ENCODE measurements at regions not wholly inside any gene's neighbourhood (a gene's known extent, or its start where the extent isn't known, plus 50 kb on each side); places are given as distances from the start of the nearest gene placed in this dataset.

GRCh38 chr10:55220975-55221374, 419.9 kb upstream of the PCDH15 start:
- Histone ChIP-seq H3K36me3 (no peaks in the 10 kb centered on the region), H3K9me3 (no peaks in the 10 kb centered on the region), H3K4me1 (no peaks in the 10 kb centered on the region), H3K4me3 (no peak overlapping the region), H3K27ac (no peak overlapping the region), H3K27me3 (no peaks in the 10 kb centered on the region)
- DNase-seq (ENCODE audit: extremely low spot score in 2 of 2), result no peak
- no peak for TF ChIP-seq POLR2A (IDR thresholded peaks at IDR 0.05)
- no peak for TF ChIP-seq POLR2AphosphoS5 (IDR thresholded peaks at IDR 0.05; ENCODE audit: insufficient read depth in 1 of 2, low read depth in 1 of 2)
- no peak for TF ChIP-seq CTCF (IDR thresholded peaks at IDR 0.05)
- intact Hi-C loops (cut with DNase I), result no loop called here

- no peaks in the 10 kb centered on the region for H3K4me1 ChIP-seq
- no peaks in the 10 kb centered on the region for H3K36me3 ChIP-seq
- H3K9me3 ChIP-seq, result no peaks in the 10 kb centered on the region
- no peak overlapping the region for H3K27ac ChIP-seq
- intact Hi-C loops (cut with DNase I), result no loop called here
- no peaks in the 10 kb centered on the region for H3K27me3 ChIP-seq
- TF ChIP-seq POLR2AphosphoS5 (IDR thresholded peaks at IDR 0.05; ENCODE audit: insufficient read depth in 1 of 2, low read depth in 1 of 2) (no peak), POLR2A (IDR thresholded peaks at IDR 0.05) (no peak), CTCF (IDR thresholded peaks at IDR 0.05) (no peak)
- DNase-seq (ENCODE audit: extremely low spot score in 2 of 2), result no peak
- H3K4me3 ChIP-seq, result no peak overlapping the region
Observed at GRCh38 chr10:55215699-55216098, 414.7 kb upstream of the PCDH15 start.

- DNase-seq (ENCODE audit: extremely low spot score in 2 of 2), result no peak
- Histone ChIP-seq H3K27ac (no peak overlapping the region), H3K4me3 (no peak overlapping the region), H3K4me1 (no peaks in the 10 kb centered on the region), H3K36me3 (no peaks in the 10 kb centered on the region), H3K27me3 (no peaks in the 10 kb centered on the region), H3K9me3 (no peaks in the 10 kb centered on the region)
- TF ChIP-seq POLR2A (IDR thresholded peaks at IDR 0.05), result no peak
- no peak for TF ChIP-seq CTCF (IDR thresholded peaks at IDR 0.05)
- TF ChIP-seq POLR2AphosphoS5 (IDR thresholded peaks at IDR 0.05; ENCODE audit: insufficient read depth in 1 of 2, low read depth in 1 of 2), result no peak
- intact Hi-C loops (cut with DNase I), result no loop called here
Observed at GRCh38 chr10:55214608-55215007, 413.6 kb upstream of the PCDH15 start.

- no peak overlapping the region for H3K27ac ChIP-seq
- H3K36me3 ChIP-seq, result no peaks in the 10 kb centered on the region
- TF ChIP-seq CTCF (IDR thresholded peaks at IDR 0.05) (no peak), POLR2A (IDR thresholded peaks at IDR 0.05) (no peak), POLR2AphosphoS5 (IDR thresholded peaks at IDR 0.05; ENCODE audit: insufficient read depth in 1 of 2, low read depth in 1 of 2) (no peak)
- no peaks in the 10 kb centered on the region for H3K9me3 ChIP-seq
- no peaks in the 10 kb centered on the region for H3K27me3 ChIP-seq
- DNase-seq (ENCODE audit: extremely low spot score in 2 of 2), result no peak
- H3K4me1 ChIP-seq, result no peaks in the 10 kb centered on the region
- no peak overlapping the region for H3K4me3 ChIP-seq
- intact Hi-C loops (cut with DNase I), result no loop called here
Observed at GRCh38 chr10:55212051-55212450, 411.0 kb upstream of the PCDH15 start.

- no peak overlapping the region for H3K27ac ChIP-seq
- no peak overlapping the region for H3K4me3 ChIP-seq
- no peaks in the 10 kb centered on the region for H3K27me3 ChIP-seq
- intact Hi-C loops (cut with DNase I), result no loop called here
- H3K4me1 ChIP-seq, result no peaks in the 10 kb centered on the region
- DNase-seq (ENCODE audit: extremely low spot score in 2 of 2), result no peak
- no peaks in the 10 kb centered on the region for H3K9me3 ChIP-seq
- H3K36me3 ChIP-seq, result no peaks in the 10 kb centered on the region
- TF ChIP-seq POLR2A (IDR thresholded peaks at IDR 0.05) (no peak), CTCF (IDR thresholded peaks at IDR 0.05) (no peak), POLR2AphosphoS5 (IDR thresholded peaks at IDR 0.05; ENCODE audit: insufficient read depth in 1 of 2, low read depth in 1 of 2) (no peak)
Observed at GRCh38 chr10:55203874-55204273, 402.8 kb upstream of the PCDH15 start.

All from vagina (tissue), 2 donors.